ENCODE measurements at regions not wholly inside any gene's neighbourhood (a gene's known extent, or its start where the extent isn't known, plus 50 kb on each side); places are given as distances from the start of the nearest gene placed in this dataset.

- peak in 2 of 3 experiments; percentile 27 to 45; a peak in 3 of 4 replicates for TF ChIP-seq CTCF (IDR thresholded peaks at IDR 0.05; ENCODE audit: control extremely low read depth in 1 of 3, insufficient read depth in 1 of 3, low read depth in 1 of 3, low read length in 3 of 3)
- no peak for TF ChIP-seq JUN (IDR thresholded peaks at IDR 0.05; ENCODE audit: low read depth, low read length)
- TF ChIP-seq TEAD4 (IDR thresholded peaks at IDR 0.05; ENCODE audit: low read depth, low read length) = no peak
- TF ChIP-seq EGR1 (IDR thresholded peaks at IDR 0.05; ENCODE audit: borderline replicate concordance, low read depth, low read length) = no peak
- no peak for TF ChIP-seq HDAC2 (IDR thresholded peaks at IDR 0.05; ENCODE audit: borderline replicate concordance in 1 of 2, low read depth in 2 of 2, low read length in 2 of 2)
- no peak for TF ChIP-seq POLR2A (IDR thresholded peaks at IDR 0.05; ENCODE audit: control extremely low read depth in 1 of 2, low read depth in 2 of 2, low read length in 2 of 2)
- peak; percentile 26 to 30; a peak in 3 of 4 replicates for TF ChIP-seq RAD21 (IDR thresholded peaks at IDR 0.05 in 1 of 2, conservative IDR thresholded peaks at IDR 0.05 in 1 of 2; ENCODE audit: low read depth in 2 of 2, low read length in 2 of 2)
- no peak for TF ChIP-seq GTF2F1 (IDR thresholded peaks at IDR 0.05; ENCODE audit: borderline replicate concordance, low read depth, low read length)
- no peak for TF ChIP-seq ZNF274 (IDR thresholded peaks at IDR 0.05; ENCODE audit: borderline replicate concordance, extremely low read depth, low read length)
- no peak for TF ChIP-seq BRCA1 (IDR thresholded peaks at IDR 0.05; ENCODE audit: low read depth, low read length)
- TF ChIP-seq CTBP2 (IDR thresholded peaks at IDR 0.05; ENCODE audit: borderline replicate concordance, insufficient read depth, insufficient read length, low read length) = no peak
- TF ChIP-seq TAF1 (IDR thresholded peaks at IDR 0.05; ENCODE audit: low read depth, low read length) = no peak
- TF ChIP-seq SP4 (IDR thresholded peaks at IDR 0.05; ENCODE audit: low read length) = no peak
- no peak for TF ChIP-seq KDM4A (IDR thresholded peaks at IDR 0.05; ENCODE audit: low read depth, low read length, severe bottlenecking)
- no peak for TF ChIP-seq CHD1 (IDR thresholded peaks at IDR 0.05; ENCODE audit: low read depth, low read length)
- no peak for TF ChIP-seq PHF8 (conservative IDR thresholded peaks at IDR 0.05; ENCODE audit: low read depth, low read length)
- TF ChIP-seq SAP30 (IDR thresholded peaks at IDR 0.05; ENCODE audit: insufficient read depth, insufficient replicate concordance, low read length) = no peak
- TF ChIP-seq RFX5 (IDR thresholded peaks at IDR 0.05; ENCODE audit: borderline replicate concordance, low read depth, low read length) = no peak
Observed at GRCh38 chr9:78783743-78784142, 486.8 kb downstream of the PSAT1 start (continued).
